HepG2 (cell line): ENCODE measurements at regions not wholly inside any gene's neighbourhood (a gene's known extent, or its start where the extent isn't known, plus 50 kb on each side); places are given as distances from the start of the nearest gene placed in this dataset.
A peak's percentile ranks its signal among the peaks of the same experiment; 100 is the strongest.

Source experiments
- BRD4 ChIP-seq: sonication (generic); formaldehyde crosslinking; IDR thresholded peaks from 2 replicates; pipeline ENCODE4 v1.4.0; 2020; ENCODE audit warnings: missing genetic modification reagents
- CHCHD3 ChIP-seq: sonication (generic); formaldehyde crosslinking; IDR thresholded peaks from 2 replicates; pipeline ENCODE4 v1.8.0; 2022; ENCODE audit warnings: mild to moderate bottlenecking, missing genetic modification reagents, moderate library complexity
- FOXC1 ChIP-seq: sonication (generic); formaldehyde crosslinking; IDR thresholded peaks from 2 replicates; pipeline ENCODE4 v1.8.0; 2022; ENCODE audit warnings: mild to moderate bottlenecking, missing genetic modification reagents, borderline replicate concordance
- HES4 ChIP-seq: sonication (generic); formaldehyde crosslinking; IDR thresholded peaks from 2 replicates; pipeline ENCODE4 v1.9.0; 2021; ENCODE audit warnings: mild to moderate bottlenecking, missing genetic modification reagents, borderline replicate concordance
- IRX3 ChIP-seq: sonication (generic); formaldehyde crosslinking; IDR thresholded peaks from 2 replicates; pipeline ENCODE4 v1.8.1; 2023; ENCODE audit warnings: mild to moderate bottlenecking, low read depth, missing genetic modification reagents, borderline replicate concordance
- KLF9 ChIP-seq: IDR thresholded peaks from 2 replicates; pipeline ENCODE4 v1.6.1; 2016; ENCODE audit warnings: low read depth
- MED1 ChIP-seq: sonication (generic); formaldehyde crosslinking; IDR thresholded peaks from 2 replicates; pipeline ENCODE4 v1.4.0; 2020; ENCODE audit warnings: missing genetic modification reagents
- NR2C2 ChIP-seq: sonication (generic); formaldehyde crosslinking; IDR thresholded peaks from 2 replicates; pipeline ENCODE4 v1.4.0; 2020; ENCODE audit warnings: missing genetic modification reagents, mild to moderate bottlenecking, moderate library complexity, borderline replicate concordance
- POLR2A ChIP-seq, 2 experiments: IDR thresholded peaks; 2 replicates each; pipeline ENCODE4 v1.6.1; 2011; ENCODE audit warnings: low read depth in 2 of 2, low read length in 2 of 2, mild to moderate bottlenecking in 1 of 2, moderate library complexity in 1 of 2; ENCODE audit not compliant: insufficient read depth in 1 of 2
- SMAD1 ChIP-seq: sonication (generic); formaldehyde crosslinking; IDR thresholded peaks from 2 replicates; pipeline ENCODE4 v1.4.0; 2020; ENCODE audit warnings: missing genetic modification reagents, low read depth, mild to moderate bottlenecking, borderline replicate concordance
- ZFP36L1 ChIP-seq: sonication (generic); formaldehyde crosslinking; IDR thresholded peaks from 2 replicates; pipeline ENCODE4 v1.8.0; 2022; ENCODE audit warnings: mild to moderate bottlenecking, missing genetic modification reagents, moderate library complexity
- ZFP41 ChIP-seq: sonication (generic); formaldehyde crosslinking; IDR thresholded peaks from 2 replicates; pipeline ENCODE4 v1.4.0; 2020; ENCODE audit warnings: mild to moderate bottlenecking, missing genetic modification reagents, borderline replicate concordance
- ZNF260 ChIP-seq: sonication (generic); formaldehyde crosslinking; IDR thresholded peaks from 2 replicates; pipeline ENCODE4 v1.4.0; 2020; ENCODE audit warnings: missing genetic modification reagents, low read depth, mild to moderate bottlenecking, borderline replicate concordance
- ZNF274 ChIP-seq: sonication (generic); formaldehyde crosslinking; IDR thresholded peaks from 2 replicates; pipeline ENCODE4 v1.5.1; 2020; ENCODE audit warnings: mild to moderate bottlenecking, missing genetic modification reagents
- ZNF331 ChIP-seq: sonication (generic); formaldehyde crosslinking; IDR thresholded peaks from 2 replicates; pipeline ENCODE4 v1.4.0; 2020; ENCODE audit warnings: missing genetic modification reagents
- ZNF451 ChIP-seq: sonication (generic); formaldehyde crosslinking; IDR thresholded peaks from 2 replicates; pipeline ENCODE4 v1.5.0; 2020; ENCODE audit warnings: mild to moderate bottlenecking, missing genetic modification reagents
- ZNF546 ChIP-seq: sonication (generic); formaldehyde crosslinking; conservative IDR thresholded peaks from 2 replicates; pipeline ENCODE4 v1.8.1; 2023; ENCODE audit warnings: mild to moderate bottlenecking, missing genetic modification reagents
- ZNF782 ChIP-seq: sonication (generic); formaldehyde crosslinking; IDR thresholded peaks from 2 replicates; pipeline ENCODE4 v1.4.0; 2020; ENCODE audit warnings: missing genetic modification reagents, mild to moderate bottlenecking, borderline replicate concordance
- ZSCAN22 ChIP-seq: sonication (generic); formaldehyde crosslinking; IDR thresholded peaks from 2 replicates; pipeline ENCODE4 v1.4.0; 2020; ENCODE audit warnings: mild to moderate bottlenecking, missing genetic modification reagents
- TF ChIP-seq, protein P1 (sequence below): sonication (generic); formaldehyde crosslinking; IDR thresholded peaks from 2 replicates; pipeline ENCODE4 v1.5.1; 2020; ENCODE audit warnings: missing genetic modification reagents, mild to moderate bottlenecking, borderline replicate concordance
- TF ChIP-seq, protein P2 (sequence below): sonication (generic); formaldehyde crosslinking; IDR thresholded peaks from 2 replicates; pipeline ENCODE4 v1.4.0; 2020; ENCODE audit warnings: missing genetic modification reagents
- TF ChIP-seq, protein P3 (sequence below): sonication (generic); formaldehyde crosslinking; IDR thresholded peaks from 2 replicates; pipeline ENCODE4 v1.4.0; 2020; ENCODE audit warnings: missing genetic modification reagents, borderline replicate concordance
- TF ChIP-seq, protein P4 (sequence below): sonication (generic); formaldehyde crosslinking; IDR thresholded peaks from 2 replicates; pipeline ENCODE4 v1.4.0; 2020; ENCODE audit warnings: missing genetic modification reagents

DNA sequence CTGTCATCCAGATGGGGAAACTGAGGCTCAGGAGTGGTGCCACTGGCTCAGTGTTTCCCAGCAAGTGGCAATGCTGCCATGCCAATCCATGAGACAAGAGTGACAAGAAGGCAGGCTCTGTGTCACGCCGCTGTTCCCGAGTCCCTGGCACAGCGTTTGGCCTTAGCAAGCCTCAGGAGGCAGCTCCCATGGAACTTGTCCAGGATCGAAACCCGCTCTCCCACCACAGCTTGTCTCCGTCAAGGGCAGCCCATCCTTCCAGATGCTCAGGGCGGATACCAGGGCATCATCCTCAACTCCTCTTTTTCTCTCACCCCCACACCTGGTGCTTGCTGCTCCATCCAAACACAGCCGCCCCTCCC, 110.6 kb upstream of the PTPN1 start (continued):
- no peak for TF ChIP-seq HES4 (CRISPR knock-in tag)
- TF ChIP-seq ZSCAN22 (CRISPR knock-in tag): no peak
- no peak for TF ChIP-seq ZNF782 (CRISPR knock-in tag)
- peak; percentile 14; the same call in 1 of the 2 replicates for TF ChIP-seq ZFP41 (CRISPR knock-in tag)
- 0 out of 2 replicates have a peak, but pooled peaks have one; percentile 60 for TF ChIP-seq ZNF260 (CRISPR knock-in tag)
- TF ChIP-seq, protein P1, sequence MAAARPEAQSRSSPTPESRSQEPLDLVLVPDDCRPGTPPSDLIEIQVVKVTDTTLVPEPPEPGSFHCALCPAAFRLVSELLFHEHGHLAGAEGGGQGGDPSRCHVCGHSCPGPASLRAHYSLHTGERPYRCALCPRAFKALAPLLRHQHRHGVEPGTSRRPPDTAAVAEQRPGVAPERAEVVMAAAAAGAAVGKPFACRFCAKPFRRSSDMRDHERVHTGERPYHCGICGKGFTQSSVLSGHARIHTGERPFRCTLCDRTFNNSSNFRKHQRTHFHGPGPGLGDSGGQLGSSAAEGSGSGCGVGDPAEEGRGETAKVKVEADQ (CRISPR knock-in tag): no peak
- peak; percentile 15; the same call in 1 of the 2 replicates for TF ChIP-seq IRX3 (CRISPR knock-in tag)
- TF ChIP-seq FOXC1 (CRISPR knock-in tag): peak; percentile 12; the same call in 1 of the 2 replicates
- TF ChIP-seq, protein P2, sequence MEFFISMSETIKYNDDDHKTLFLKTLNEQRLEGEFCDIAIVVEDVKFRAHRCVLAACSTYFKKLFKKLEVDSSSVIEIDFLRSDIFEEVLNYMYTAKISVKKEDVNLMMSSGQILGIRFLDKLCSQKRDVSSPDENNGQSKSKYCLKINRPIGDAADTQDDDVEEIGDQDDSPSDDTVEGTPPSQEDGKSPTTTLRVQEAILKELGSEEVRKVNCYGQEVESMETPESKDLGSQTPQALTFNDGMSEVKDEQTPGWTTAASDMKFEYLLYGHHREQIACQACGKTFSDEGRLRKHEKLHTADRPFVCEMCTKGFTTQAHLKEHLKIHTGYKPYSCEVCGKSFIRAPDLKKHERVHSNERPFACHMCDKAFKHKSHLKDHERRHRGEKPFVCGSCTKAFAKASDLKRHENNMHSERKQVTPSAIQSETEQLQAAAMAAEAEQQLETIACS (CRISPR knock-in tag): 0 out of 2 replicates have a peak, but pooled peaks have one; percentile 18
- TF ChIP-seq BRD4 (CRISPR knock-in tag): peak; percentile 44; the same call in 1 of the 2 replicates
- TF ChIP-seq NR2C2: no peak
- TF ChIP-seq, protein P3, sequence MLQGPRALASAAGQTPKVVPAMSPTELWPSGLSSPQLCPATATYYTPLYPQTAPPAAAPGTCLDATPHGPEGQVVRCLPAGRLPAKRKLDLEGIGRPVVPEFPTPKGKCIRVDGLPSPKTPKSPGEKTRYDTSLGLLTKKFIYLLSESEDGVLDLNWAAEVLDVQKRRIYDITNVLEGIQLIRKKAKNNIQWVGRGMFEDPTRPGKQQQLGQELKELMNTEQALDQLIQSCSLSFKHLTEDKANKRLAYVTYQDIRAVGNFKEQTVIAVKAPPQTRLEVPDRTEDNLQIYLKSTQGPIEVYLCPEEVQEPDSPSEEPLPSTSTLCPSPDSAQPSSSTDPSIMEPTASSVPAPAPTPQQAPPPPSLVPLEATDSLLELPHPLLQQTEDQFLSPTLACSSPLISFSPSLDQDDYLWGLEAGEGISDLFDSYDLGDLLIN (CRISPR knock-in tag): 0 out of 2 replicates have a peak, but pooled peaks have one; percentile 80
- TF ChIP-seq, protein P4, sequence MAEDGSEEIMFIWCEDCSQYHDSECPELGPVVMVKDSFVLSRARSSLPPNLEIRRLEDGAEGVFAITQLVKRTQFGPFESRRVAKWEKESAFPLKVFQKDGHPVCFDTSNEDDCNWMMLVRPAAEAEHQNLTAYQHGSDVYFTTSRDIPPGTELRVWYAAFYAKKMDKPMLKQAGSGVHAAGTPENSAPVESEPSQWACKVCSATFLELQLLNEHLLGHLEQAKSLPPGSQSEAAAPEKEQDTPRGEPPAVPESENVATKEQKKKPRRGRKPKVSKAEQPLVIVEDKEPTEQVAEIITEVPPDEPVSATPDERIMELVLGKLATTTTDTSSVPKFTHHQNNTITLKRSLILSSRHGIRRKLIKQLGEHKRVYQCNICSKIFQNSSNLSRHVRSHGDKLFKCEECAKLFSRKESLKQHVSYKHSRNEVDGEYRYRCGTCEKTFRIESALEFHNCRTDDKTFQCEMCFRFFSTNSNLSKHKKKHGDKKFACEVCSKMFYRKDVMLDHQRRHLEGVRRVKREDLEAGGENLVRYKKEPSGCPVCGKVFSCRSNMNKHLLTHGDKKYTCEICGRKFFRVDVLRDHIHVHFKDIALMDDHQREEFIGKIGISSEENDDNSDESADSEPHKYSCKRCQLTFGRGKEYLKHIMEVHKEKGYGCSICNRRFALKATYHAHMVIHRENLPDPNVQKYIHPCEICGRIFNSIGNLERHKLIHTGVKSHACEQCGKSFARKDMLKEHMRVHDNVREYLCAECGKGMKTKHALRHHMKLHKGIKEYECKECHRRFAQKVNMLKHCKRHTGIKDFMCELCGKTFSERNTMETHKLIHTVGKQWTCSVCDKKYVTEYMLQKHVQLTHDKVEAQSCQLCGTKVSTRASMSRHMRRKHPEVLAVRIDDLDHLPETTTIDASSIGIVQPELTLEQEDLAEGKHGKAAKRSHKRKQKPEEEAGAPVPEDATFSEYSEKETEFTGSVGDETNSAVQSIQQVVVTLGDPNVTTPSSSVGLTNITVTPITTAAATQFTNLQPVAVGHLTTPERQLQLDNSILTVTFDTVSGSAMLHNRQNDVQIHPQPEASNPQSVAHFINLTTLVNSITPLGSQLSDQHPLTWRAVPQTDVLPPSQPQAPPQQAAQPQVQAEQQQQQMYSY (CRISPR knock-in tag): no peak
- peak; percentile 21; the same call in 1 of the 2 replicates for TF ChIP-seq ZNF331
- TF ChIP-seq SMAD1: peak; percentile 10; the same call in 1 of the 2 replicates
- TF ChIP-seq CHCHD3 (CRISPR knock-in tag): no peak
- TF ChIP-seq ZNF451 (CRISPR knock-in tag): 0 out of 2 replicates have a peak, but pooled peaks have one; percentile 3
- peak in 1 of 2 experiments; percentile 15; a peak in 2 of 4 replicates for TF ChIP-seq POLR2A (IDR thresholded peaks at IDR 0.05; ENCODE audit: insufficient read depth in 1 of 2, low read depth in 2 of 2, low read length in 2 of 2)
- no peak for TF ChIP-seq ZFP36L1
- no peak for TF ChIP-seq ZNF274 (CRISPR knock-in tag)
- TF ChIP-seq ZNF546 (CRISPR knock-in tag): 0 out of 2 replicates have a peak, but pooled peaks have one; percentile 49
- no peak for TF ChIP-seq KLF9 (CRISPR knock-in tag)
- TF ChIP-seq MED1: no peak
